ENCODE measurements at regions not wholly inside any gene's neighbourhood (a gene's known extent, or its start where the extent isn't known, plus 50 kb on each side); places are given as distances from the start of the nearest gene placed in this dataset.

- no peak for DNase-seq
Observed at GRCh38 chr13:26155568-26155967, 66.5 kb downstream of the RNF6 start.

- DNase-seq = no peak
Observed at GRCh38 chr13:26133851-26134250, 82.0 kb upstream of the SHISA2 start.

GRCh38 chr13:26133286-26133685, 81.5 kb upstream of the SHISA2 start:
- no peak for DNase-seq

- peak; percentile 0 for DNase-seq
Observed at GRCh38 chr13:26132756-26133155, 80.9 kb upstream of the SHISA2 start.

- DNase-seq = no peak
Observed at GRCh38 chr13:26128676-26129075, 76.9 kb upstream of the SHISA2 start.

- DNase-seq = no peak
Observed at GRCh38 chr13:26117620-26118019, 65.8 kb upstream of the SHISA2 start.

- DNase-seq = no peak
Observed at GRCh38 chr13:26112843-26113242, 61.0 kb upstream of the SHISA2 start.

- DNase-seq = no peak
Observed at GRCh38 chr13:26111797-26112196, 60.0 kb upstream of the SHISA2 start.

Measured in NCI-H69 (cell line).